GM19468 (cell line): ENCODE measurements at regions not wholly inside any gene's neighbourhood (a gene's known extent, or its start where the extent isn't known, plus 50 kb on each side); places are given as distances from the start of the nearest gene placed in this dataset.

Source experiments
- ATAC-seq: cut with Tn5 transposase; IDR thresholded peaks from one replicate; pipeline ENCODE4 v1.9.1; 2021; ENCODE audit warnings: mild to moderate bottlenecking, moderate library complexity, moderate number of reproducible peaks; ENCODE audit not compliant: unreplicated experiment; ENCODE audit errors: extremely low read depth

GRCh38 chr18:40569605-40570004 lies 1385.4 kb upstream of the PIK3C3 start:
- no peak for ATAC-seq

GRCh38 chr18:40566510-40566844 lies 1388.6 kb upstream of the PIK3C3 start:
- no peak for ATAC-seq

GRCh38 chr18:40565805-40566509 lies 1389.1 kb upstream of the PIK3C3 start:
- ATAC-seq = no peak

- ATAC-seq = no peak
Measured at GRCh38 chr18:40559556-40559955, 1395.5 kb upstream of the PIK3C3 start.

- no peak for ATAC-seq
Measured at GRCh38 chr18:40558706-40559392, 1396.2 kb upstream of the PIK3C3 start.

- ATAC-seq = no peak
Measured at GRCh38 chr18:40555914-40556313, 1399.1 kb upstream of the PIK3C3 start.

GRCh38 chr18:40553029-40553428 lies 1402.0 kb upstream of the PIK3C3 start:
- no peak for ATAC-seq

- ATAC-seq = no peak
Measured at GRCh38 chr18:40546875-40547274, 1408.2 kb upstream of the PIK3C3 start.

GRCh38 chr18:40534723-40535122 lies 1420.3 kb upstream of the PIK3C3 start:
- ATAC-seq = no peak

- ATAC-seq = no peak
Measured at GRCh38 chr18:40532046-40532445, 1423.0 kb upstream of the PIK3C3 start.

GRCh38 chr18:40531051-40531450 lies 1424.0 kb upstream of the PIK3C3 start:
- no peak for ATAC-seq

GRCh38 chr18:40529478-40529877 lies 1425.6 kb upstream of the PIK3C3 start:
- no peak for ATAC-seq

- ATAC-seq = no peak
Measured at GRCh38 chr18:40524881-40525280, 1430.2 kb upstream of the PIK3C3 start.

GRCh38 chr18:40523287-40523686 lies 1431.7 kb upstream of the PIK3C3 start:
- no peak for ATAC-seq

GRCh38 chr18:40501026-40501425 lies 1454.0 kb upstream of the PIK3C3 start:
- ATAC-seq = no peak

GRCh38 chr18:40494603-40495002 lies 1460.4 kb upstream of the PIK3C3 start:
- ATAC-seq = no peak

- ATAC-seq = no peak
Measured at GRCh38 chr18:40493316-40493715, 1461.7 kb upstream of the PIK3C3 start.

- ATAC-seq = no peak
Measured at GRCh38 chr18:40489301-40489700, 1465.7 kb upstream of the PIK3C3 start.

GRCh38 chr18:40485318-40485717 lies 1469.7 kb upstream of the PIK3C3 start:
- ATAC-seq = no peak

- ATAC-seq = no peak
Measured at GRCh38 chr18:40473221-40474029, 1481.6 kb upstream of the PIK3C3 start.

GRCh38 chr18:40470723-40471122 lies 1484.3 kb upstream of the PIK3C3 start:
- ATAC-seq = no peak
